ENCODE measurements at regions not wholly inside any gene's neighbourhood (a gene's known extent, or its start where the extent isn't known, plus 50 kb on each side); places are given as distances from the start of the nearest gene placed in this dataset.
A peak's percentile ranks its signal among the peaks of the same experiment; 100 is the strongest.
"Not testable (repeated sequence)": the region's sequence is repeated elsewhere in the genome, so short reads cannot be mapped to it uniquely, and the experiment has no call there.

DNA sequence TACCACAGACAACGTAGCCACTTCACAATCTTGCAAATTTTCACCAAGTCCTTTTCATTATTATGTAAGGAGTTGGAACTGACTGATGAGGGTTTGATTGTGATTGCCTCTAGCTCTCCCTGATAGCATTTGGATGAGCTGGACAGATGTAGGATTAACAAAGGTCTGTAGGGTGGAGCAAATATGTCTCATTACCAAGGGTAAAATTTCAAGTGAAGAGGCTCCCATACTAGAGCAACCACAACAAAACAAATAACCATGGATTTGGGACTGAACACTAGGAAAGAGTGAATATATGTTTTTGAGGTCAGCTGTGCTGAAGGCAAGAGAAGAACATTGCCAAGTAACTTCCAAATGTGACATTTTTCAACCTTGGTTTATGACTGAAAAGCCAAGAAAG lies 281.7 kb downstream of the NEBL start:
- no peak for DNase-seq (ENCODE audit: low read depth)

DNA sequence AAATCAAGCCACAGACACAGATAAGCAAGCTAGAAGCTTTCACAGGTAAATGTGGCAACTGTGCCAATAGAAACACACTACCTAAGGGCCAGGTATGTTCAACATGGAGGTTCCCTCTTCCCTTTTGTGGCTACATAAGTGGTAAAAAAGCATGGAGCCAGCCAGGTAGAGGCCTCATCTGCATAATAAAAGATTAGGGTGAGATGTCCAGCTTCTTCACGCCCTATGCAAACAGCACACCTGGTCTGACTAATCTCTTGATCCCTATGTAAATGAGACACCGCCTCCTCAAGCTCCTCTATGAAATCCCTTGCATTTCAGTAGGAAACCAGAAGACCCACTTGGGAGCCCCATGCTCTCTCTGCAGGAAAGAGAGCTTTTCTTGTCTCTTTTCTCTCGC lies 282.2 kb downstream of the NEBL start:
- no peak for DNase-seq (ENCODE audit: low read depth)

DNA sequence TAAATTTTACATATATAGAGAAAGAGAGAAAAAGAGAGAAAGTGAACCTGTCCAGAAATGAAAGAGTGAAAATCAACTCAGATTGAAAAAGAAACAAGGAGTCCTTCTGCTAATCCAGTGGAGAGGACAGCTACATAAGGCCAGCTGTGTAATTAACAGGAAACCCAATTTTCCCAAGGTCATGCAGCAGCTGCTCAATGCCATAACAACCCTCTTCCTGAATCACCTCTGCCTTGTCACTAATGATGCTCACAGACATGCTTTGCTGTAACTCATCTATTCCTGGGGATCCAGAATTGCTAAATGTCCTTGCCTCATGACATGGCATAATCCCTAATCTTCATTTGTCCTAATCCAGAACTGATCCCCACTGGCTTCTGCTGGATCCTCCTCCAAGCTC lies 288.6 kb downstream of the NEBL start:
- DNase-seq (ENCODE audit: low read depth) = no peak

DNA sequence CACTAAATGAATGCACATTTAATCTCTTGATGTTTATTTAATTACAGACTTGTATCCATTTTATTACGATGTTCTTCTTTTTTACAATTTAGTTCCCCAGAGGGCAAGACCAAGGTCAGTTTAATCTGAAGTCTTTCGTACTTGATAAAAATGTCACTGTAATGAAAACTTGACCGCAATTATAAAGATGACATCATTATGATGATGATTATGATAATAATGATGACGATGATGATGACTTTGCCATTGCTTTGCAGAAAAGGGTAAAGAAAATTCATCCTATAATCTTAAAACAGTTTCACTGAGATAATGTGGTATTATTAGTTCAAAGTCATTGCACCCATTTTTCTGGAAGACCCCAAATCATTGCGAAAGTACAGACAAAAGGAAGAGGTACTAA lies 290.1 kb downstream of the NEBL start:
- no peak for DNase-seq (ENCODE audit: low read depth)

DNA sequence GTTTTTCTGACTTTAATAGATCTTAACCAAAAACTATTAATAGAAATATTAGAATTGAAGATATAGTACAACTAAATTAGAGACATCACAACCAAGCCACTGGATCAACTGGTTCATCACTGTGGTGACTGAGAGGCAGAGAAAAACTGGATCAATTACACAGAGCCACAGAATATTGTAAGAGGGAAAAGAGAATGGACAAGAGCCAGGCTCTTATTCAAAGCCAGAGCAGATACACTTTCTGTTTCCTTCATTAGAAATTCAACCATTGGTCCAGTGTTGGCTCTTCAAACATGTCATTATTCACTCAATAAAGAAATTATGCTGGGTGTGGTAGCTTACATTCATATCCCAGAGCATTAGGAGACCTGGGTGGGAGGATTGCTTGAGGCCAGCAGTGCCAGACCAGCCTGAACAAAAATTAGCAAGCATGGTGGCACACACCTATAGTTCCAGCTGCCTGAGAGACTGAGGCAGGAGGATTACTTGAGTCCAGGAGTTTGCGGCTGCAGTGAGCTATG lies 295.1 kb downstream of the NEBL start:
- no peak for DNase-seq (ENCODE audit: low read depth)

DNA sequence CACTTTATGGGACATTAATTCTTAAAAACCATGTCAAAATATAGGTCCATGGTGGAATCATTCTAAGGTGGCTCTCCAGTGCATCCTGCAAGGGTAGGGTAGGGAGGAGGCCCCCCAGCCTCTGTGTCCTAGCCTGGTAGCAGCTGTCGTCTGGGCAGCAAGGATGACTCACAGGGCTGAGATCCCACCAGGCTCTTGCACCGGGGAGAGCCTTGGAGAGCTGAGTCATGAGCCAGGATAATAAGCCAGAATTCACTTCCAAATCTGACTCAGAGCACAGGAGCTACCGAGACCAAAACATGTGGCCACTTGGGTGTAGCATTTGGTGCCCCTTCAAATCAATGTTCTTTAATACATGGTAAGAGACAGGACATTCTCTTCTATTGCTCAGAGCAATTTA lies 298.5 kb downstream of the NEBL start:
- DNase-seq (ENCODE audit: low read depth) = peak; percentile 80

DNA sequence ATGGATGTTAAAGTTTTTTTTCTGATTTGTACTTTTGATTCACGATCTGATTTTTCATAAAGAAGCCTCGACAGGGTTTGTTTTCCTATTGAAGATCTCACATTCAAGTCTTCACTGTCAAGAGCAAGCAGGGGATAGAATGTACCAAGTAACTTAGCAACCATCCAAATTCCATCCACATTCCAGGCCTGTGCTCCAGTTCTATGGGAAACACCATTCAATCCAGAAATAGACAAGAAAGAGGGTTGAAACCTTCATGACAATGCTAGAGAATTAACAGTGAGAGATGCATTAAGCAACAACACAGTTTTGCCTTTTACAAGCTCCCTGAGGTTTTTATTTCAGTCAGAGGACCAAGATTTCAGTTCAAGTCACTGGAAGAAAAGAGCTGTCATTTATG lies 300.2 kb downstream of the NEBL start:
- DNase-seq (ENCODE audit: low read depth) = peak; percentile 58

DNA sequence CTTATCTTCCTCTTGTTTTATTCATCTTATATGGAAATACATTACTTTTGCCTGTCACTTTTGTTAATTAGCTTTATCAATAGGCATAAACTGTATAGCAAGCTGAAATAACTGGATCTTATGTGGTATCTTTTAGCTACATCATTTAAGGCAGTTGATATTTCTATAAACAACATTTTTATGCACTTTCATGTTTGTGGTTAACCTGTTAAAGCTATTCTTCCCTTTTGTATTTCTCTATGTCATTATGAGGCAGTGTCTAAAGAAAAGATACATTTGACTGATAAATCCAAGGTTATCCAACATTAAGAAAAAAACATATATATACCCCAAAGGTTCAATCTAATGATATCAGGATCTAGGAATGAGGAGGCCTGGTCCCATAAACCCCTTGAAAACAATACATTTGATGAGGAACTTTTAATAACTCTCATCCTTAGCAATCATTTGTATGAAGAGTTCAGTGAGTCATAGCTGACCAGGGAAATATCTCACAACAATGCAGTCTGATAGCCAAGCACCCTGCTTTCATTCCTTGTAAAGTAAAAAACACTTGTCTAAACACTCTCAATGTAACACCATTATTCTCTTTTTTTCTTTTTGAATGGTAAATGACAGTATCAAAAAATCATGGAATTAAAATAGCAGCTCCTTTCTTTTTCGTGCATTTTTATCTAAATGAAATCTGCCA lies 300.9 kb downstream of the NEBL start:
- peak; percentile 29 for DNase-seq (ENCODE audit: low read depth)

DNA sequence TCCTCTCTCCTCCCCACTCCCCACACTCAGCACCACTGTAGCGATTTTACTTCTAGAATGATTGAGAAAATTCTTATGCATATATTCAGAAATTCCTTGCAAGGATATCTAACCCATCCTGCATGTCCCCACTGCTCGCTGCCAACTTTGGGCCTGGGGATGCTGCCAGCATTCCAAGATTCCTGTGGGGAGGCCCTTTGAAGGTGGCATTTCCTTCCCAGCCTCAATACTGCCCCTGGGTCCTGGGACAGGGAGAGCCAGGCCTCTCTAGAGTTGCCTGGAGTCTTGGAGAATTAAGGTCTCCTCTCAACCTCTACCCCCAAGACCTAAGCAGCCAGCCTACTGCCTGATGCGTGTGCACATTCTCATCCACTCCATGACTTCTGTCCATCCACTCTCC lies 303.5 kb downstream of the NEBL start:
- peak; percentile 6 for DNase-seq (ENCODE audit: low read depth)

DNA sequence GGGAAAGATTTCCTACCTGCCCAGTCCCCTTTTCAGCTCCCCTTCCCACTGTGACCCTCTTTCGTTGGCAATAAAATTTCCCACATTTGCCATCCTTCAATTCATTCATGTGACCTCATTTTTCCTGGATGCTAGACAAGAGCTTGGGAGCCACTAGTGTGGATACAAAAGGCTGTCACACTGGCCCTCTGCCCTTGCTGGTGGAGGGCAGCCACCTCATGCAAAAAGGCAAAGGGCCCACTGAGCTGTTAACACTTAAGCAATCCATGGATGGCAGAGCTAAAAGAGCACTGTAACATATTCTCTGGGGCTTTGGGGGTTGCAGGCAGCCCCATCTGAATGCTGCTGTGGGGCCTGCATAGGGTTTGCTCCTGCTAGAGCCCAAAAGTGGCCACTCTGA lies 315.1 kb downstream of the NEBL start:
- DNase-seq (ENCODE audit: low read depth) = no peak

DNA sequence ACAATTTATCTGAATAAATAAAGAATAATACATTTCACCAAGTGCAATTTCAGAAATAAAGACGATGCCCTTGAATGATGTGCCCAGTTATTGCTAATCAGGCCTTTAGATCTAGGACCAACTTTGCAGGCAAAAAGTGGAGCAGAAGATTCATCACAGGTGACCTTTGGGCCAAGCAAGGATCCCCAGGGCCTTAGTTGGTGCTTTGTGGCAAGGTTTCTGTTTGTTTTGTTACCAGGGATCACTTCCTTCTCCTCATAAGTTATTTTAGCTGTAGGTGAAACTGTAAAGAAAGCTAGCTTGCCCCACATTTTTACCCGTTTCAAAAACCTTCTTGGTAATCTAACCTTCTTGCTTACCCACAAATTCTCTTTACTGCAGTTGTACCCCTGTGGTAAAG lies 323.2 kb downstream of the NEBL start:
- no peak for DNase-seq (ENCODE audit: low read depth)

DNA sequence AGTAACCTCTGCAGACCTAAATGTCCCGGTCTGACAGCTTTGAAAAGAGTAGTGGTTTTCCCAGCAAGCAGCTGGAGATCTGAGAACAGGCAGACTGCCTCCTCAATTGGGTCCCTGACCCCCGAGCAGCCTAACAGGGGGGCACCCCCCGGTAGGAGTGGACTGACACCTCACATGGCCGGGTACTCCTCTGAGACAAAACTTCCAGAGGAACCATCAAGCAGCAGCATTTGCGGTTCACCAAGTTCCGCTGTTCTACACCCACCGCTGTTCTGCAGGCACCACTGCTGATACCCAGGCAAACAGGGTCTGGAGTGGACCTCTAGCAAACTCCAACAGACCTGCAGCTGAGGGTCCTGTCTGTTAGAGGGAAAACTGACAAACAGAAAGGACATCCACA lies 341.1 kb downstream of the NEBL start:
- DNase-seq (ENCODE audit: low read depth) = not testable (repeated sequence)

DNA sequence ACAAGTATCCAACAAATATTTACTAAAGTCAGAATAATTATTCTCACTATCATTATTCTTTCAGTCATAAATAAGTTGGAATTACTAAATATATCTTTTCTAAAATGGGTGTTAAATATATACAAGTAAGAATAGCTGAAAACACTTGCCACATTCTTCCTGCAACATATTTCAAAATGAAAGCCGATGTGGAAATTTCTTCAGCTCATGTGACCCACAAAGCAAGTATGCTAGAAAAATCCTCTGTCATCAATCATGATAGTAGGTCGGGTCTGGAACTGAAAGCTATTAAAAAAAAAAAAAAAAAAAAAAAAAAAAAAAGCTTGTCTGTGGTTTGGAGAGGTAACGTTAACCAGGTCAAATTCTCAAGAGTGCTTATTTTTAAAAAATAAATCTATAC lies 344.7 kb downstream of the NEBL start:
- DNase-seq (ENCODE audit: low read depth) = no peak

DNA sequence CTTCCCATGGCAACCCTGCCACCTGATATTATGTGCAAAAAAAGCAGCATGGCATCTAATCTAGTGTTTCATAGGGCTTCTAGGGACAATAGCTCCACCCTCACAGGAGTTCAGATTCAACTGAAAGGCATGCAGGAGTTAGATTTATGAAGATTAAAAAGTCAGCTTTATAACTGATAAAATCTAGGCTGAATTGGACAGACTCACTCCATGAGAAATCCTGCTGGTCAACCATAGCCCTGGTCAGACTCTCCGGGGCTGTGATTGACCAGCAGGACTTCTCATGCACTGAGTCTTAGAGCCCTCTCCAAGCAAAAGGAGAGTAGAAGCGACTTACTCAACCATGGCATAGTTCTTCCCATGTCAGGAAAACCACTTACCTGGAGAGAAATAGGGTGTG lies 345.4 kb downstream of the NEBL start:
- DNase-seq (ENCODE audit: low read depth) = no peak

DNA sequence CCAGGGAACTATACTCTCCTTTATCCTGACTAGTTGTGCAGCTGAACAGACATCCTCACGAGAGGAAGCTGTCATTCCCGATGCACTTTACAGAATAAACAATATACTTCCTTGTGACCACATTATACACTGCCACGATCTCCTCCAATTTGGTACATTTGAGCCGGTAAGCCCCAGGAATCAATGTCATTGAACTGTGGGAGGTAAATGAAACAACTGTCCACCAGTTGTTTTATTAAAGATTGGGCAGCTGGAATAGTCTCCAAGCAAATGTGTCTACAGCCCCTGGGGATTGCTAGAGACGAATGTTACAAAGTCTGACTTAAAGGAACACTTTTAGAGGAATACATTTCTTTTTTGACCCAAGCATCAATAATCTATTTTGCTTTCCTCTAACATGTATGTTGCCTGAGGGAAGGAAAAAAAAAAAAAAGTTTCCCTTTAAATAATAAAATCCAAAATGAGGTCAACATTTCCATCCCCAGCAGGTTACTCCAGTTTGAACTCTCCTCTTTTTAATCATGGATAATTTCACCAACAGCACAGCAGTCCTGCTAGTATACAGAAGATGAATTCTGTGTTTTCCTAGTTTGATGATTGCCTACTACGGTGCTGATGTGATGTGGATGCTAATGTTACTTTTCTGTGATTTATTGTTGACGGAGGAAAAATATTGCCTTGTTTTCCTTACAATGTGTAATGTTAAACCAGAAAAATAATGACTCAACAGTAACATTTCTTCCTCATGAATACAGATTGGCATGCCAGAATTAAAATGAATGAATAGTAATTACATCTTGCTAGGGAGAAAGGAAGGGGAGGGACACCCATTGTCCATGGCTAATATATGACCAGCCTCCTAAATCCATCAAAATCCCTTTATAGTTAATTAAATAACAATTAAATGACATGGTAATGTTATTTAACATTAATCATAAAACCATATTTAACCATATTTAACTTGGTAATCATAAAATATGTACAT lies 360.9 kb downstream of the NEBL start:
- no peak for DNase-seq (ENCODE audit: low read depth)

DNA sequence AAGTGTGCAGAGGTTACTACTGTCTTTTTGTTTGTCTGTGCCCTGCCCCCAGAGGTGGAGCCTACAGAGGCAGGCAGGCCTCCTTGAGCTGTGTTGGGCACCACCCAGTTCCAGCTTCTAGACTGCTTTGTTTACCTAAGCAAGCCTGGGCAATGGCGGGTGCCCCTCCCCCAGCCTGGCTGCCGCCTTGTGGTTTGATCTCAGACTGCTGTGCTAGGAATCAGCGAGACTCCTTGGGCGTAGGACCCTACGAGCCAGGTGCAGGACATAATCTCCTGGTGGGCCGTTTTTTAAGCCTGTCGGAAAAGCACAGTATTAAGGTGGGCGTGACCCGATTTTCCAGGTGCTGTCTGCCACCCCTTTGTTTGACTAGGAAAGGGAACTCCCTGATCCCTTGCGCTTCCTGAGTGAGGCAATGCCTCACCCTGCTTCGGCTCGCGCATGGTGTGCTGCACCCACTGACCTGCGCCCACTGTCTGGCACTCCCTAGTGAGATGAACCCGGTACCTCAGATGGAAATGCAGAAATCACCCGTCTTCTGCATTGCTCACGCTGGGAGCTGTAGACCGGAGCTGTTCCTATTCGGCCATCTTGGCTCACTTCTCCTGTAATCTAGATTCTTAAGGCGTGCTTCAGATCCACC lies 365.7 kb downstream of the NEBL start:
- not testable (repeated sequence) for DNase-seq (ENCODE audit: low read depth)

DNA sequence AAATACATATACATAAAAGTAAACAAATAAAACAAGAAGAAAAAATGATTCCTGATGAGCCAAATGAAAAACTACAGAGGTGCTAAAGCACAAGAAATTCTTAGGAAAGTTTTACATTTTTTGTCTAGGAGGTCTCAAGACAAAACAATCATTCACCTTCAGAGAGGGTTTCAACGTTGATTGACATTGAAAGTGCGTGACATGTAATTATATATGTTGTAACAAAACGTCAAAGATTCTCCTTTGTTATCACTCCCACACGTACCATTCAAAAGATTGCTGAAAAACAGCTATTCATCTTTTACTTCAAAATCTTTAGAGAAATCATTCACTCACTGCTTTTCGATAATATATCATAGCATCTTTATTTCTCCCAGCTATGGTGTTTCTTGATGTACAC lies 375.9 kb downstream of the NEBL start:
- DNase-seq (ENCODE audit: low read depth) = no peak

DNA sequence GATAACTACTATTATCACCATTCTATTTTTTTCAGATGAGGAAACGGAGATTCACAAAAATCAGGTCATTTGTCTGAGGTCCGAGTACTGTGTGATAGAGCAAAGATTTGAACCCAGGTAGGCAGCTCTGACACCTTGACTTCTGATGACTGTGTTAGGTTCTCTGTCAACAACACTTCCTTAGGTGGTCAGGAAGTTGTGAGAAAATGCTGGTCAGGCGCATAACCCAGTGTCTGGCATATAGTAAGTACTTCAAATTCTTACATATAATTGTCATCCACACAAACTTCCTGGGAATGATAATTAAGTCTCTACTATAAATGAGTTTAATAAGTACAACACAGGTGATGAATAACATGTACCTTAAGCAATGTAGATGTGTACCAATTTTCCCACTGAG lies 381.5 kb downstream of the NEBL start:
- DNase-seq (ENCODE audit: low read depth) = no peak

DNA sequence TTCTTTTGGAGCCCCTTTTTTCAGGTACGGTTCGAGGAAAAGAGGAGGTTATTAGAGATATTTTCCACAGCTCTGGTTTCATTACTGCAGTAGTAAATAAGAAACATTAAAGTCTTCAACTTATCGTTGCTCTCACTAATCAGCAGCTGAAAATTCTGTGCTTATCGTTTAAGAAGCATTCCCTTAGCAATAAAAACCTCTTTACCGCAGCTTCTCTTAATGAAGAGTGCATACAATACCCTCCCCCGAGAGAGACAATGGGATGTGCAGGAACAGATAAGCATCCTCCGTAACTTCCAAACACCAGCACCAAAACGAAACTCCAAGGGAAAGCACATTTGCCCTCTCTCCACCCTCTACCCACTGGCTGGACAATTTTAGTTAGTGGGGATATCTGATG lies 384.5 kb downstream of the NEBL start:
- no peak for DNase-seq (ENCODE audit: low read depth)

DNA sequence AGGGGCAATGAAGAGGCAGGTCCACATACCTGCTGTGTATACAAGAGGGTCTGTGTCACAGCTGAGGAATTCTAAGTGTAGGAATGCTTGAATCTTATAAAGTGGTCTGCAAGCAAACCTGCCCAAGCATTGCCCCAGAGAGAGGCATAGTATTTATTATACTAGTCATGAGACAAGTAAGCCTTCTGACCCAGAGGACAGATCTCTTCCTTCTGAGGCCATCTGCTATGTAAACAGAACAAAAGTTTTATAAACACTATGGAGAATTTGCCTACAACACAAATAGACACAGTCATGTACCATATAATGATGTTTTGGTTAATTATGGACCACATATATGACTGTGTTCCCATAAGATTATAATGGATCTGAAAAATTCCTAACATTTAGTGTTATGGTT lies 388.2 kb downstream of the NEBL start:
- DNase-seq (ENCODE audit: low read depth) = no peak

DNA sequence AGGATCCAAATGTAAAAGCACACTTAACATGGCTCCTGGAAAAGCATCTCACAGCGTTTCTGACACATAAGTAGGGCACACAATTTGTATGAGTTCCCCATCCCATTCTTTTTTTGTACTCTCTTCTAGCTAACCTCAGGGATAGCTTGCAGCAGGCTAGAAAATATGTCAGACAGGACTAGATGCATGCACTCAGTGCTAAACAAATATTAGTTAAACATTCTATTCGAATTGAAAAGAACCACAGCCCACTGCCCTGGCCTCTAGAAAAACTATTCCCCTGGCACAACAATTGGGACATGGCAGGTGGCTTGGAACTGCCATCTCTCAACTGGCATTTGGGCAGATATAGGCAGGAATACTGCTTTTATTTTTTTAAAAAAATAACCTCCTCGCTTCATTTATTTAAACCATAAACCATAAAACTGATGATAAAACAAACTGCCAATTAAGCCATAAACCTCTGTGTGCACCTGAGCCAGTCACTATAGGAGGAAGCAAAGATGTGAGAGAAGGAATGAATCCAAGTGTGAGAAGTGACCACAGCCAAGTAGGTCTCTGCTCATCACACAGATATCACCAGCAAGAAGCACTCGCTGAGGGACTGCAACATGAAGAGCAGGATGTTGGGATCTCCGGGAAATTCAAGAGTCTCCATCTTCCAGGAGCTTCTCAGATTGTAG lies 394.1 kb downstream of the NEBL start:
- no peak for DNase-seq (ENCODE audit: low read depth)

DNA sequence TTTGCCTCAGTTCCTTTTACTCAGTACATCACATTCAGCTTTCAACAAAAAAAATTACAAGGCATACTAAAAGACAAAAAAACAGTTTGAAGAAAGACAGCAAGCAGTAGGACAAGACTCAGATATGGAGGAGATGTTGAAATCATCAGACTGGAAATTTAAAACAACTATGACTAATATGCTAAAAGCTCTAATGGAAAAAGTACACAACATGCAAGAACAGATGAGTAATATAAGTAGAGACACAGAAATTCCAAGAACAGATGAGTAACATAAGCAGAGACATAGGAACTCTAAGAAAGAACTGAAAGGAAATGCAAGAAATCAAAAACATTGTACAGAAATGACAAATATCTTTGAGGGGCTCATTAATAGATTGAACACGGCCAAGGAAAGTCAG lies 402.6 kb downstream of the NEBL start:
- DNase-seq (ENCODE audit: low read depth) = peak; percentile 51
